Germinal center (tissue), 1 donor: ENCODE measurements at regions not wholly inside any gene's neighbourhood (a gene's known extent, or its start where the extent isn't known, plus 50 kb on each side); places are given as distances from the start of the nearest gene placed in this dataset.

Source experiments
- DNase-seq: peaks from one replicate; pipeline ENCODE4 v3.0.0; 2012; ENCODE audit warnings: mixed read lengths, low spot score

GRCh38 chr4:30875658-30876269, 155.6 kb downstream of the PCDH7 start:
- DNase-seq, result no peak

GRCh38 chr4:30879855-30880598, 159.9 kb downstream of the PCDH7 start:
- no peak for DNase-seq

DNA sequence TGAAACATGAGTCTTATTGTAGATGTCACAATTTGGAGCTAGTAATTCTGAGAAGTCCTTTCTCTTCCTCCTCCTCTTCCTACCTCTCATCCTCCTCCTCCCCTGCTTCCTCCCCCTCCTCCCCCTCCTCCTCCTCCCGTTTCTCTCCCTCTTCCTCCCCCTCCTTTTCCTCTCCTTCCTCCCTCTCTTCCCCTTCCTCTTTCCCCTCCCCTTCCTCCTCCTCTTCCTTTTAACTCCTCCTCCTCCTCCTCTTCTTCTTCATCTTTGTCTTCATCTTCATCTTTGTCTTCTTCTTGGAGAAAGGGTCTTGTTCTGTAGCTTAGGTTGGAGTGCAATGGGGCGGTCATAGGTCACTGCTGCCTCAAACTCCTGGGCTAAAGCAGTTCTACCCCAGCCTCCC, 161.8 kb downstream of the PCDH7 start:
- no peak for DNase-seq

DNA sequence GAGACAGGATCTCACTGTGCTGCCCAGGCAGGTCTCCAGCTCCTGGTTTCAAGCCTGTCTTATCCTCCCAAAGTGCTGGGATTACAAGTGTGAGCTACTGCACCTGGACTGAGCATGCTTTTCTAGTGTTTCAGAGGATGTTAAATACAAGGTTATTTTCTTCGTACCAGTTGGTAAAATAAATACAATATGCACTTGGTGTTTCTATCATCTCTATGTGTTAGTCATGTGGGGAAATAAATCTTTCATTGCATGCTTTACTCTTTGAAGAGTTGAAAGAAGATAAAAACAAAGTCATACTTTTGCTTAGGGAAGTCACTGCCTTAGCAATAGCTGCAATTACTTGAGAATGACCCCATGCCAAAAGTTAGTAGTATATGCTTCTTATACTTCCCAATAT, 162.3 kb downstream of the PCDH7 start:
- no peak for DNase-seq

DNA sequence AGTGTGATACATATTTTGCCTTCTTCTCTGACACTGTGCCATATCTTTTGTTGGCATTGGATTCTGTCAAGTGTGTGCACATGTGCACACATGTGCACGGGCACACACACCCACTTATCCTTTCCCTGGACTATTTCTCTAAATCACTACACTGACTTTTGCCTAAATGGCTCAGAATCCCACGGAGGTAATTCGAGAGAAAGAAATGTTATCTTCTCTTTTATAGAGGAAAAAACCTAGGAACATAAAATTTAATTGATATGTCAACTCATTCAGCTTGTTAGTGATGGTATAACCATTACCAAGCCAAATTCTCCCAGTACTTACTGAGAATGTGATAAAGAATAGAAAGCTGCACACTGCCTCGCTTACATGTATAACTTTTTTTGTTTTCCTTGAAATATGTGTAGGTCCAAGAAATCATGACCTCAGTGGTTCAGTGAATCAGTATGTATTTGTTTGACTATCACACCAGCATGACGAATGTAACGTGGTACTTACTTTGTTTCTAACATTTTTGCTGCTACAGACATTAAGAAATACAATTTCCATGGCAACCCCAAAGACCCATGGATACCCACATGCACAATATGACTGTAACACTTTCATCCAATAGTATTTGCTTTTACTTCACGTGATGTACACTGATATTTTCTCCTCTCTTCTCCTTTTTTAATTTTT, 163.0 kb downstream of the PCDH7 start:
- DNase-seq, result no peak

DNA sequence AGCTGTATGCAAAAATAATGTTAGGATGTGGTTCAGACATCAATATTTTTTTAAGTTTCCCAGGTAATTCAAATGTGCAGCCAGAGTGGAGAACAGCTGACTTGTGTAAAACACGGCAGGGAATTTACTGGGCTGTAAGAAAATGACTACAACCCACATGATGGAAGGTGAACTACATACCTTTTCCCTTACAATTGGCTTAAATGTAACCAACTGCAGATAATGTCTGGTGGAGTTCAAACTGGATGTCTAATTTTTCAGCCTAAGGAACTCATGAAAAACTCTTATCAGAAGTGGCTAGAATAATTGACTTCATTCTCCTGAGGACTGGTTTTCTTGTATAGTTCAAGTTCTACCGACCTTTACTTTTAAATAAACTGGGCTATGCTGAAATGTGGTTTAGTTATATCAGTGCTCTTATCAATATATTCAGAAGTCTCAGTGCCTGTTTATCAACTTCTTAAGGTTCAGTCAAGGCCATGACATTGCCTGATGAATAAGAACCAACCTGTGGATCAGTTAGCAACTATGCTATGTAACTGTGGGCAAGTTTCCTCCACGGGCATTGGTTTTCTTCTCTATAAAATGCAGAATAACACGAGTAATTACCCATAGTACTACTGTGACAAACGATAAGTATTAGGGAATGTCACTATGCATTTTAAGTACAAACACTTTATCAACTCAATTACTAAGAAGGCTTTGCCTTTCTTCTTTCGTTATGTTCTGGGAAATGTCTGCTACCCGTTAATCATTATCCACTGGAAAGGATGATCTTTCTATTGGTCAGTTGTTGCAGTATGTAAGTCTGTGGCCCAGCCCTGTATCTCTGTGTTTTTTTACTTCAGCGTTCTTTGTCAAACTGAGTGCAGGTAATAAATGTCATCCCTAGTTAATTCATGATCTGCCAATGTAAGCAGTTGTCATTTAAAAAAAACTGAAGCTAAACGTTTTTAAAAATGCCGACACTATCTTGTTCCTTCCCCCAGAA, 181.6 kb downstream of the PCDH7 start:
- DNase-seq, result no peak

GRCh38 chr4:30903502-30904214, 183.5 kb downstream of the PCDH7 start:
- DNase-seq, result no peak

DNA sequence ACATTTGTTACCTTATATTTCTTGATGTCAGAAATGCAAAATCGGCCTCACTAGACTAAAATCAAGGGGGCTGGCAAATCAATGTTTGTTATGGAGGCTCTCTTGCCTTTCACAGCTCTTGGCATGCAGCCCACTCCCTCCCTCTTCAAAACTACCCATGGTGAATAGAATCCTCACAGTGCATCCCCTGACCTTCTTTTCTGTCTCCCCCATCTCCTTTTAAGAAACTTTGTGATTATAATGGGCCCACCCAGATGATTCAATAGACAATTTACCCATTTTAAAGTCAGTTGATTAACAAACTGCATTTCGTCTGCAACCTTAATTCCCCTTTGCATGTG, 184.0 kb downstream of the PCDH7 start:
- DNase-seq, result no peak

DNA sequence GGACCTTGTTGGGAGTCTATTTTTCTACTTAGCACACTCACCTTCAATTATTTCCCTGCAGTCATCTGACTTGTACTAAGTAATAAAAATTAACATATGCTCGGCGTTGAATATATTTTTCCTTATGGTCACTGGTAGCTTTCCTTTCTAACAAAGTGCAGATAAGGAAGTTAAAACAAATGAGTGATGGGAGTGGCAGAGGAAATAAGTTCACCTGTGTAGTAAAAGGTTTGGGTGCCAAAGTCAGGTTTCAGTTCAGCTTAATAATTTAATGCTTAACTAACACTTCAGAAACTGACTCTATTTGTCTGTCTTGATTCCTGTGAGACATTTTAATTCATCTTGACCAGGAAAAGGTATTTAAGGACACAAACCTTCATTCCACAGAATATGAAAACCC, 184.4 kb downstream of the PCDH7 start:
- DNase-seq, result no peak

DNA sequence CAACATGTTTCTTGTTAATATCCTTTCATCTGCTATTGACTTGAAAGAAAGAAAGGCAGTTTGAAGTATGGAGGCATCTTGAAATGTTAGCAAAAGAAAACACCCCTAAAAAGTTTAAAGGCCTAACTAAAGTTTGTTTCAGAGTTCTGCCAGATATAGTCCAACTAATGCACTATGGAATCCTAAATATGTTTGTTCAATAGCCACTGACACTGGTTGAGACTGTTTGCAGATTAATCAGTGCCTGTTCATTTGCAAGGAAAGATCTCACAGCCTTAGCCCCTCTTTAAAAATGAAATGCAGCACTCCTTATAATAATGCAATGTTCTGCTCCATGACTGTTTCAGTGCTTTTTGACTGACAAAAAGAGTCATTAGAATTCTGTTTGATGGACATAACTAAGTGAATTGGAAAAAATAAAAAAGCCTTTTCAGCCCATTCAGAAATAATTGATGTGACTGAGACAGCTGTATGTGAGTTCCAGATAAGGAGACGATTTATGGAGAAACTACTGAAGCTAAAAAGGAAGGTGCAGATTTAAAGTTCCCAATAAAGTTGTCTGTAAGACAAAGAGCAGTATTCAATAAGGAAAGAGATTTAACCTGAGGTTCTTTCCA, 192.0 kb downstream of the PCDH7 start:
- no peak for DNase-seq

- DNase-seq, result no peak
These were observed 196.4 kb downstream of the PCDH7 start for GRCh38 chr4:30916337-30917274.

- no peak for DNase-seq
These were observed 197.8 kb downstream of the PCDH7 start for GRCh38 chr4:30917946-30918345.

- no peak for DNase-seq
These were observed 199.3 kb downstream of the PCDH7 start for GRCh38 chr4:30919458-30919857.

- DNase-seq, result no peak
These were observed 199.9 kb downstream of the PCDH7 start for GRCh38 chr4:30920043-30920442.

DNA sequence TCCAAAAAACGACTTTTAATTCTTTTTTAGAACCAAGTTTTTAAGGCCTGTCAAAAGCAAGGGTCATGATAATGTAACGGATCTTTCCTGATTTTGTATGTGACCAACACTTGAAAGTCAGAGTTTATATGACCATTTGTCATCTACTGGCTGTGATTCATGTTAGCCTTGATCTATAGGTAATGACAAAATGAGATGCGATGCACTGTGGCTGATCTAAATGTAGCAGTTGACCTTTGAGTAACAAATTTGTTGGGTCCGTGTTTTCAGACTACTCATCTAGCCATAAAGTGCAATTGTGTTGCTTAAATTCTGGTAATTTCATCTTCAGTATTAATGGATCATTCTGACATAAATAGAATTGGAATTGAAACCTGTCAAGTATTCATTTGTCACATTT, 202.5 kb downstream of the PCDH7 start:
- no peak for DNase-seq

- no peak for DNase-seq
These were observed 204.3 kb downstream of the PCDH7 start for GRCh38 chr4:30924495-30924894.

DNA sequence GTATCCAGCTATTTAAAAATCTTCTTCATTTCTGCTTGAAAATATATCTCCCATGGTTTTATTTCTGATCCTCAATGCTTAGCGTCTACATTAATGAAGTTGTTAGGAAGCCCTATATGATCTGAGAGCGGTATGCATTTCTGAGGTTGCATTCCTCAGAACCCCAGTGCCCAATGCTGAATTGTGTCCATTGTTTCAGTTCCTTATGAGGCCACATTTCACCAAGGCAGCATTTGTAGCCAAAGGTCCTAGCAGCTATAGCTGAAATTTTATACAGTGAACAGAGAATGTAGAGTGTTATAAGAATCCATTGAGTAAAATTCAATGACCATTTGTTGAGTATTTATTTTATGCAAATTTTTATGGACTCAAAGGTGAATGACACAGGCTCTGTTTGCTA, 209.5 kb downstream of the PCDH7 start:
- DNase-seq, result no peak

DNA sequence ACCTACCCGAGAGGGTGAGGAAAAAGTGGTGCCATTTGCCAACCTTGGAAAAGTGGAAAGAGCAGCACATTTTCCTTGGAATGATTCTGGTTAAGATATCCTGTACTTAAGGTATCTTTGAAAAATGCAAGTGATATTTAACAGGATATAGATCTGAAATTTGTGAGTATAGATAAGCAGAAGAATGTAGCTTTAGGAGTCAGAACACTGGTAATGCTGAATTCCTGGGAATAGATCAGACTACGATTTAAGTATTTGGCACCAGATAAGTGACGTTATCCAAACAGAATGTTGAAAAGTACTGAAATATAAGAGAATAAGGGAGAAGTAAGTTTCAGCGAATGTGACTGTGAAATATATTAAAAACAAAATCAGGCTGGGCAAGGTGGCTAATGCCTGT, 210.1 kb downstream of the PCDH7 start:
- DNase-seq, result no peak

- DNase-seq, result no peak
These were observed 212.4 kb downstream of the PCDH7 start for GRCh38 chr4:30932581-30932980.

GRCh38 chr4:30939069-30939468, 218.9 kb downstream of the PCDH7 start:
- DNase-seq, result no peak
